ENCODE measurements at regions not wholly inside any gene's neighbourhood (a gene's known extent, or its start where the extent isn't known, plus 50 kb on each side); places are given as distances from the start of the nearest gene placed in this dataset.

- peak; percentile 94 to 96 for ATAC-seq
- TF ChIP-seq CEBPB (IDR thresholded peaks at IDR 0.05) (no peak), CHD2 (IDR thresholded peaks at IDR 0.05; ENCODE audit: low read length, partially characterized antibody) (no peak), ZC3H11A (IDR thresholded peaks at IDR 0.05) (no peak), ZFP36 (IDR thresholded peaks at IDR 0.05; ENCODE audit: borderline replicate concordance, partially characterized antibody) (no peak), PBX3 (IDR thresholded peaks at IDR 0.05) (no peak), EHMT2 (IDR thresholded peaks at IDR 0.05; ENCODE audit: low read depth) (no peak), KDM1A (IDR thresholded peaks at IDR 0.05; ENCODE audit: low read depth) (no peak), MAFK (IDR thresholded peaks at IDR 0.05; ENCODE audit: partially characterized antibody) (peak; percentile 13), FOXS1 (CRISPR knock-in tag; IDR thresholded peaks at IDR 0.05) (no peak), FOSL2 (IDR thresholded peaks at IDR 0.05) (peak; percentile 54), FOSL2 (CRISPR knock-in tag; IDR thresholded peaks at IDR 0.05) (peak; percentile 91), GATA3 (IDR thresholded peaks at IDR 0.05; ENCODE audit: borderline replicate concordance) (peak; percentile 75; the same call in 1 of the 2 replicates), JUNB (IDR thresholded peaks at IDR 0.05) (peak; percentile 68; the same call in 1 of the 2 replicates), HMGXB4 (CRISPR knock-in tag; IDR thresholded peaks at IDR 0.05; ENCODE audit: borderline replicate concordance) (no peak), EHF (CRISPR knock-in tag; IDR thresholded peaks at IDR 0.05) (no peak), CBX8 (IDR thresholded peaks at IDR 0.05) (no peak), NR3C1 (IDR thresholded peaks at IDR 0.05) (no peak), CHD4 (IDR thresholded peaks at IDR 0.05; ENCODE audit: borderline replicate concordance) (no peak), HES2 (IDR thresholded peaks at IDR 0.05) (no peak), ELK1 (IDR thresholded peaks at IDR 0.05; ENCODE audit: low read depth, low read length) (no peak), ATOH8 (CRISPR knock-in tag; IDR thresholded peaks at IDR 0.05; ENCODE audit: low read depth) (no peak), NFE2L2 (conservative IDR thresholded peaks at IDR 0.05; ENCODE audit: low read length) (no peak), POLR2A (IDR thresholded peaks at IDR 0.05; ENCODE audit: low read length) (no peak), MAX (IDR thresholded peaks at IDR 0.05) (no peak), HOXB13 (CRISPR knock-in tag; IDR thresholded peaks at IDR 0.05; ENCODE audit: low read depth) (no peak), E2F6 (IDR thresholded peaks at IDR 0.05; ENCODE audit: borderline replicate concordance, low read depth) (no peak), HDAC2 (IDR thresholded peaks at IDR 0.05) (no peak), HOXB5 (CRISPR knock-in tag; IDR thresholded peaks at IDR 0.05) (peak; percentile 84; the same call in 1 of the 2 replicates), RAD21 (conservative IDR thresholded peaks at IDR 0.05 in 1 of 2, IDR thresholded peaks at IDR 0.05 in 1 of 2) (no peak)
- no peak for FAIRE-seq
- WGBS (ENCODE audit: missing lambda C conversion rate) = 5% methylated on average over 3 of the region's 3 CpGs
- no peak overlapping the region for H3K4me3 ChIP-seq
- H3K9me3 ChIP-seq = no peaks in the 10 kb centered on the region
- H3K4me1 ChIP-seq = peaks cover 16% of the 10 kb centered on the region
- DNase-seq (ENCODE audit: low read depth in 1 of 2, low spot score in 1 of 2) = peak; percentile 48 to 87
- ChIA-PET POLR2A (no interaction called here), CTCF (no interaction called here)
- peak overlapping the region; percentile 13 for H3K4me2 ChIP-seq
- no peak overlapping the region for H3K27ac ChIP-seq
These were observed 785.2 kb upstream of the B3GALT2 start for GRCh38 chr1:193971595-193971994.

Measured in A549 (cell line).